ENCODE measurements at regions not wholly inside any gene's neighbourhood (a gene's known extent, or its start where the extent isn't known, plus 50 kb on each side); places are given as distances from the start of the nearest gene placed in this dataset.

- H3K9ac ChIP-seq (ENCODE audit: insufficient read depth in 1 of 2, low read length in 2 of 2), result no peak overlapping the region
- WGBS, 2 donors, result 64 to 79% methylated on average over 3 of the region's 3 CpGs
- no peaks in the 10 kb centered on the region for H3K36me3 ChIP-seq (ENCODE audit: control insufficient read depth in 4 of 4, insufficient read depth in 4 of 4, low read length in 4 of 4)
- no peaks in the 10 kb centered on the region for H3K4me1 ChIP-seq (ENCODE audit: control insufficient read depth in 5 of 5, insufficient read depth in 5 of 5, low read length in 5 of 5)
- H3K4me3 ChIP-seq, result no peak overlapping the region
- DNase-seq (no peak), ATAC-seq (ENCODE audit: insufficient read depth, low FRiP score) (no peak)
- no peak for TF ChIP-seq CTCF (IDR thresholded peaks at IDR 0.05; ENCODE audit: control extremely low read depth, extremely low read depth)
- H3K9me3 ChIP-seq (ENCODE audit: control insufficient read depth in 4 of 4, insufficient read depth in 3 of 4, low read length in 3 of 4), result no peaks in the 10 kb centered on the region
- H3K27me3 ChIP-seq (ENCODE audit: control insufficient read depth in 3 of 3, insufficient read depth in 3 of 3, low read length in 2 of 3), result no peaks in the 10 kb centered on the region
- no peak overlapping the region for H3K27ac ChIP-seq (ENCODE audit: low read depth in 1 of 2, low read length in 1 of 2)
Measured at GRCh38 chr9:10806868-10807267, 194.1 kb upstream of the PTPRD start.

- Histone ChIP-seq H3K36me3 (ENCODE audit: control insufficient read depth in 4 of 4, insufficient read depth in 4 of 4, low read length in 4 of 4) (no peaks in the 10 kb centered on the region), H3K9me3 (ENCODE audit: control insufficient read depth in 4 of 4, insufficient read depth in 3 of 4, low read length in 3 of 4) (peaks cover 0 to 3% (median 0%) of the 10 kb centered on the region in 4 donors), H3K9ac (ENCODE audit: insufficient read depth in 1 of 2, low read length in 2 of 2) (no peak overlapping the region), H3K4me3 (no peak overlapping the region), H3K27me3 (ENCODE audit: control insufficient read depth in 3 of 3, insufficient read depth in 3 of 3, low read length in 2 of 3) (no peaks in the 10 kb centered on the region), H3K27ac (ENCODE audit: low read depth in 1 of 2, low read length in 1 of 2) (no peak overlapping the region), H3K4me1 (ENCODE audit: control insufficient read depth in 5 of 5, insufficient read depth in 5 of 5, low read length in 5 of 5) (no peaks in the 10 kb centered on the region)
- no peak for DNase-seq
- no peak for TF ChIP-seq CTCF (IDR thresholded peaks at IDR 0.05; ENCODE audit: control extremely low read depth, extremely low read depth)
- ATAC-seq (ENCODE audit: insufficient read depth, low FRiP score), result no peak
- 16 to 38% methylated on average over 1 of the region's 1 CpG for whole genome bisulfite sequencing, 2 donors
Measured at GRCh38 chr9:10818206-10818605, 205.4 kb upstream of the PTPRD start.

GRCh38 chr9:10835791-10836463 is 223.1 kb upstream of the PTPRD start:
- no peak for TF ChIP-seq CTCF (IDR thresholded peaks at IDR 0.05; ENCODE audit: control extremely low read depth, extremely low read depth)
- H3K36me3 ChIP-seq (ENCODE audit: control insufficient read depth in 4 of 4, insufficient read depth in 4 of 4, low read length in 4 of 4), result no peaks in the 10 kb centered on the region
- 92 to 95% methylated on average over 22 of the region's 22 CpGs for WGBS, 2 donors
- H3K9me3 ChIP-seq (ENCODE audit: control insufficient read depth in 4 of 4, insufficient read depth in 3 of 4, low read length in 3 of 4), result no peaks in the 10 kb centered on the region
- H3K27me3 ChIP-seq (ENCODE audit: control insufficient read depth in 3 of 3, insufficient read depth in 3 of 3, low read length in 2 of 3), result no peaks in the 10 kb centered on the region
- DNase-seq, result no peak
- H3K4me3 ChIP-seq, result no peak overlapping the region
- ATAC-seq (ENCODE audit: insufficient read depth, low FRiP score), result no peak
- no peak overlapping the region for H3K9ac ChIP-seq (ENCODE audit: insufficient read depth in 1 of 2, low read length in 2 of 2)
- no peaks in the 10 kb centered on the region for H3K4me1 ChIP-seq (ENCODE audit: control insufficient read depth in 5 of 5, insufficient read depth in 5 of 5, low read length in 5 of 5)
- no peak overlapping the region for H3K27ac ChIP-seq (ENCODE audit: low read depth in 1 of 2, low read length in 1 of 2)

- TF ChIP-seq CTCF (IDR thresholded peaks at IDR 0.05; ENCODE audit: control extremely low read depth, extremely low read depth), result no peak
- Histone ChIP-seq H3K9me3 (ENCODE audit: control insufficient read depth in 4 of 4, insufficient read depth in 3 of 4, low read length in 3 of 4) (no peaks in the 10 kb centered on the region), H3K27me3 (ENCODE audit: control insufficient read depth in 3 of 3, insufficient read depth in 3 of 3, low read length in 2 of 3) (no peaks in the 10 kb centered on the region), H3K4me1 (ENCODE audit: control insufficient read depth in 5 of 5, insufficient read depth in 5 of 5, low read length in 5 of 5) (peaks cover 0 to 1% (median 0%) of the 10 kb centered on the region in 5 donors), H3K36me3 (ENCODE audit: control insufficient read depth in 4 of 4, insufficient read depth in 4 of 4, low read length in 4 of 4) (no peaks in the 10 kb centered on the region), H3K27ac (ENCODE audit: low read depth in 1 of 2, low read length in 1 of 2) (no peak overlapping the region), H3K4me3 (no peak overlapping the region), H3K9ac (ENCODE audit: insufficient read depth in 1 of 2, low read length in 2 of 2) (no peak overlapping the region)
- 42 to 53% methylated on average over 3 of the region's 3 CpGs for WGBS, 2 donors
- ATAC-seq (ENCODE audit: insufficient read depth, low FRiP score) (no peak), DNase-seq (peak in 1 of 3 donors; percentile 2)
Measured at GRCh38 chr9:10843151-10843550, 230.3 kb upstream of the PTPRD start.

Measured in lung (tissue), 11 donors.